Activated CD4-positive, alpha-beta T cell treated with anti-CD3 and anti-CD28 coated beads for 24 hours (primary cell): ENCODE measurements at regions not wholly inside any gene's neighbourhood (a gene's known extent, or its start where the extent isn't known, plus 50 kb on each side); places are given as distances from the start of the nearest gene placed in this dataset.

ENCODE experiments used
- DNase-seq, 2 donors: peaks; one replicate each; pipeline ENCODE4 v3.0.0-alpha.2; 2020; ENCODE audit warnings: low read depth in 2 of 2

- DNase-seq: no peak
Measured at GRCh38 chr20:21967481-21967880, 262.0 kb downstream of the PAX1 start.

GRCh38 chr20:21956591-21956990 is 251.1 kb downstream of the PAX1 start:
- DNase-seq: no peak

GRCh38 chr20:21947406-21947805 is 241.9 kb downstream of the PAX1 start:
- no peak for DNase-seq

- DNase-seq: no peak
Measured at GRCh38 chr20:21944227-21944626, 238.8 kb downstream of the PAX1 start.

- no peak for DNase-seq
Measured at GRCh38 chr20:21941941-21942805, 236.7 kb downstream of the PAX1 start.

- no peak for DNase-seq
Measured at GRCh38 chr20:21936720-21937380, 231.4 kb downstream of the PAX1 start.

DNA sequence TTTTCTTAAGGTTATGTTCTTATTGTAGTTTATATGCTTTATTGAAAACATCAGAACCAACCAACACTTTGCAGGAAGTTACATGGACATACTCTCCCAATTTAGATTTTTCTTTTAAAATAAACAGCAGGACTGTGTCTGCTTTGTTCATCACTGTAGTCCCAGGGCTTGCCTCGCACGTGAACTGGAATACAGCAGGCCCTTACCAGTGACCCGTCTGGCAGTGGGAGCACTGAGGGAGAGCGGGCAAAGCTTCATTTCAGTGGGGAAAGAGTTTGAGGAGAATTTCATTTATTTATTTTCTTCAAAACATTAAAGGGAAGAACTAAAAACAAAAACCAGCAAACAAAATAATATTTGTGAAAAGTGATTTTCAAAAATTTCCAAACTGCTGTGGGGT is 230.8 kb downstream of the PAX1 start:
- DNase-seq: no peak

DNA sequence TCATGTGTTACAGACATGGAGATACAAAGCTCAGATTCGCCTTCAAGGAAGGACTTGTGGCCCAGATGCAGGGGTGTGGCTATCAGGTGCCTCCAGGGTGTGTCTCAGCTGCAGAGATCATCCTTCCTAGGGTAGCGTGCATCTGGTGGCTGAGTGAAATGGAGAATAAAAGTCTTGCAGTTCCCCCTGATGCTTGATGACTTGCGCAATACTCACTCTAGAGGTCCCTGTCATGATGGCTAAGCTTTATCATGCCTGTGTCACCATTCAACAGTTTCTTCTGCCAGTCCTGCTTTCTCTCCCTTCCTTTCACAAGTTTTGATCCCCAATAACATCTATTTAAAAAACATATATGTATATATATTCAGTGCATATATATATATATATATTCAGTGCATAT is 228.1 kb downstream of the PAX1 start:
- no peak for DNase-seq

- no peak for DNase-seq
Measured at GRCh38 chr20:21921251-21921650, 215.8 kb downstream of the PAX1 start.

DNA sequence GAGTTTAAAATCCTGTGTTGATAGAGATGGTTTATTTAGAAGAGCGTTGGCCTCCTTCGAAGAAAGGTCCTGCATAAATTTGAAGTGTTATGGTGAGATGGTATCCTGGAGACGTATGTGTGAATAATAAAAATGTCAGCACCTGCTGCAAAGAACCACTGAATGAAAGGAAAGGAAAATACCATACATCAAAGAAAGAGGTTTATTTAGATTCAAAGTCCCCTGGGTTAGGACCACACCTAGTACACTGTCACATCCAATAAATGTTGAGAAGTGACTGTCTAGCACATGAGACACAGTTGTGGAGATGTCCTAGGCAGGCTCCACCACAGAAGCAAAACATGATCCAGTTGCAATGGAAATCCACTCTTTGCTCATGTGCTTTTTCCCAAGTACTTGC is 214.7 kb downstream of the PAX1 start:
- no peak for DNase-seq

DNA sequence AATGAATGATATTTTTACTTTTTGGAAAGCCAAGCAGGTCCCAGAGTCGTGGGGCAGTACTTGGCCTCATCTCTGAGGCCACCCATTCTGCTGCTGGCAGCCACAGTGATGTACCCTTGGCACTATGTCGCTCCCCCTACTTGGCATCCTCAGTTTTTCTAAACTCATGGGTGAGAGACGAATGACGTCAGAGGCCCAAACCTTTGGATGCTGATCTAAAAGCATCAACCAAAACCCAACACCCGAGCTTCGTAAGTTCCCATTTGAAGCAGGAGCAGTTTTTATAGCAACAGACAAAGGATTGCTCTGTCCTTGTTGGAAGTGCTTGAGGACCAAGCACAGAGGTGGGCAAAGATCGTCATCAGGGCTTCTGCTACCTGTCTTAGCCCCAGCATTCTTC is 212.9 kb downstream of the PAX1 start:
- DNase-seq: no peak

DNA sequence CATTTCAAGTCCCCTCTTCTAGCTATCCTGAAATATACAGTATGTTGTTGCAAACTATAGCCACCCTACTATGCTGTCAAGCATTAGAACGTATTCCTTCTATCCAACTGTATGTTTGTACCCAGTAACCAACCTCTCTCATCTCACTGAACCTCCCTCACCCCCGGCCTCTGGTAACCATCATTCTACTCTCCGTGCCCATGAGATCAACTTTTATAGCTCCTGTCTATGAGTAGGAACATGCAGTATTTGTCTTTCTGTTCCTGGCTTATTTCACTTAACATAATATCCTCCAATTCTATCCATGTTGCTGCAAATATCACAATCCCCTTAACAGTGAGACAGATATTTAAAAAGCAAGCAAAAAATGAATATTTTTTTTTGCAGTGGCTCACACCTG is 196.9 kb downstream of the PAX1 start:
- no peak for DNase-seq

DNA sequence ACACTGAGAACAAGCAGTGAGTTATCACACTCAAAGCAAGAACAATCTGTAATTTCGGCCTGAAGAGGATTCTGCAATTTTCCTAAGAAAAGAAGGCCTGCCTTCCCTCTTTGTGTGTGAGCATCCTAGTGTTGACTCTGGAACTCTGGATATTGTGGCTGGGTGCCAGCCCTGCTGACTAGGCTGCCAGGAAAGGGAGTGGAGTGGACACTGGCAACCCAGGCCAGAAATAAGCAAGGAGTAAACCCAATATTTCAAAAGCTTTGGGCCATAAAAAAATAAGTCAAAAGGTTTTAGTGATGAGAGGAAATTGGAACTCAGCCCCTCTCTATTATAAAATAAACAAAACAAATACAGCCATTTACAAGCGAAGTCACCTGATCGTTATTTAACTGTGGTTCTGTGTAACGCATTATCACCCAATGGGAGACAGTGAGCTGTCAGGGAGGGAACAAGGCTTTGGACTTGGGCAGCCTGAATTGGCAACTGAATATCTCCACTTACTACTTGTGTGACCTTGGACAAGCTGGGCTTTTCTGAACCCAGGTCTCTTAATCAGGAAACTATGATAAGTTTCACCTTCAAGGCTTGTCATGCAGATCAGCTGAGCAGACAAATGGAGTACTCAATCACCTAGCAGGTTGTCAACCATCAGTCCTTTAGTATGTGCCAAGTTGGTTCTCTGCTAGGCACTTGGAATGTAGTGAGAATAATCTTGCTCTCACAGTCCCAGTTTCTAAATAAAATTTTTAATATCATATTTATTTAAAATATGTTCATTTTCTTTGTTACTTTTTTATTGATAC is 196.2 kb downstream of the PAX1 start:
- DNase-seq: no peak

DNA sequence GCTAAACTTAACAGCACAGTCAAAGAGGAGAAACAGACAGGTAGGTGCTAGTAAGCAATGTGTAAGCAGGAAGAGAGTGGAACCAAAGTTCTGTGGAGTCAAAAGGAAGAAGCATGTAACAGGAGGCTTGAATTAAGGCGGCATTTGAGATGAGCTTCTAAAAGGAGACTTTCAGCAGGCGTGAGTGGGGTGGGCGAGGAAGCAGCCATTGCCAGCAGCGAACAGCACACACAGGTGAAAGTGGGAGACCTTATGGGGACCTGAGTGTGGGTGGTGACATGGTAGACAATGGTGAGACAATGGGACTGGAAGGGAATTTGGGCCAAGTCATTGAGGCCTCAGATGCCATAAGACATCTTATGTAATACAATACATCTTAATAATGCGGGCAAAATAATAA is 195.0 kb downstream of the PAX1 start:
- DNase-seq: no peak

DNA sequence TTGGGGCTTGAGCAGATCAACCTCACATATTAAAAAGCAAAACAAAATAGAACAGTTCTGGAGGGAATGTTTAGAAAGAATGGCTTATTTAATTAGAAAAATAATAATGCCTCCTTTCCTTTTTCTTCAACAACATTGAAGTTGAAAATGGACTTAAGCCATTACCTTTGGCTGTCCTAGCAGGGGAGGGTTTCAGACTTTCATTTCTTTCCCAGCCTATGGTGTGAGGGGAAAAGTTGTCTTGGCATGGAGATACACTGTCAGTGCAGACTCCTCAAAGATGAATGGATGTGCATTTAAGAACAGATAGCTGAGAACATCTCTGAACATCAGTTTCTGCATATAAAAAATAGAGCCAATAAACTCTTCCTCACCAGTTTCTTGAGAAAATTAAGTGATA is 169.5 kb downstream of the PAX1 start:
- no peak for DNase-seq

DNA sequence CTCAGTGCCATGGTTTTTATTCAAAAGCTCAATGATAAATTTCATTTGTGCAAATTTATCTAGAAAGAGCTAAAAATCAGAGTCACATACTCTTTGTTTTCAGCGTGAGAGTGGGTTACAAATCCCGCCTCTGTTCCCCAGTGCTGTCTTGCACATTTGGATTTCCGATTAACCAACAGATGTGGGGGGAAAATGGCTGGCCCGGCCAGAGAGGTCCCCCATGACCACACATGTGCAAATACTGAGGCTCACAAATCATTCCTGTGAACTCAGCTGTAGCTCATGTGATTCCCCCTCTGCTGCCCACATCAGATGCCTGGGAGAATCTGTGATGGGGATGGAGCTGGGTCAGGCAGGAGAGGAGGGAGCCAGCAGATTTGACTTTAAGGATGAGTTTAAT is 168.7 kb downstream of the PAX1 start:
- DNase-seq: no peak

- DNase-seq: no peak
Measured at GRCh38 chr20:21873291-21873690, 167.8 kb downstream of the PAX1 start.

DNA sequence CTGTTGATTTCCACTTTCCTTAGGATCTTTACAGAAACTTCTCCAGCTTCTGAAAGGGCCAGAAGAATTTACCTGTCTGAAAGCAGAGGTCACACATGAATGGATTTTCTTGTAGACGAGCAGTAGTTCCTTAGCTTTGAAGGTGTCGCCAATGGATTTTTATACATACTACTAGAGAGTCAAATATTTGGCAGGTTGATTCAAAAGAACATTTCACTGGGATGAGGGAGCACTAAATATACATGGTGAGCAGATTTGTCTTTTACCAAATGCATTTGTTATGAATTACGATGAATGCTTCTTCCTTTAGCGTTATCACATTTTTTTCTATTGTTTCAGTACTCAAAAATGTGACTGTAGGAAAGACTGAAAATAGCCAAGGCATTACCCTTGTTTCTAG is 162.3 kb downstream of the PAX1 start:
- DNase-seq: no peak

DNA sequence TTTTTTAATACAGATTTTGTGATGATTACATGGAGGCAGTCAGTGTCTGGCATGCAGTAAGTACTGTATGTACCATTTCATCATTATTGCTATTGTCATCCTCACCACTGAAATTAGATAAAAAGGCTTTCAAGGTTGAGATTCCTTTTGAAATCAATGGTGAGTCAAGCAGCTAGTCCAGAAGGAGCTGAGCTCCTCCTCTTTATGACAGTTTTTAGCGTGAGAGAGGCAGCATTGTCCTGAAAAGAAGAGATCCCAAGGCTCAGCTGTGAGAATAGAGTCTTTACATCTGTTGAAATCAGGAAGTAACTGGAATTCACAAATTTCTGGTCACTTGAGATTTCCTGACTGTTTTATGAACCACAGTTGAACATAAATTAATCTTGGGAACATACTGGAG is 161.9 kb downstream of the PAX1 start:
- DNase-seq: no peak

DNA sequence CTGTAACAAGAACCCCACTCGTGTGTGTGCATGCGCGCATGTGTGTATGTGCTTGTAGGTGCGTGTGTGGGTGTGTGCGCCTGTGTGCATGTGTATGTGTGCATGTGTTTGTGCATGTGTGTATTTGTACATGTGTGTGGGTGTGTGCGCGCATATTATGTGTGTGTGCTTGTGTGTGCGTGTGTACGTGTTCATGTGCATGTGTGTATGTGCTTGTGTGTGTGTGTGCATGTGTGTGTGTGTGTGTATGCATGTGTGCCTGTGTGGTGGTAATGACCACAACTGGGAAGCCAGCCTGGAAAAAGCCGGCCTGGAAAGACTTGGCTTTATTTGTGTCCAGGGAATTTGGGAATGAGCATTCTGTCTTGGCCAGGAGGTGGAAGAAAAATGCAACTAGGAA is 157.5 kb downstream of the PAX1 start:
- DNase-seq: no peak

- no peak for DNase-seq
Measured at GRCh38 chr20:21862259-21862946, 156.9 kb downstream of the PAX1 start.

DNA sequence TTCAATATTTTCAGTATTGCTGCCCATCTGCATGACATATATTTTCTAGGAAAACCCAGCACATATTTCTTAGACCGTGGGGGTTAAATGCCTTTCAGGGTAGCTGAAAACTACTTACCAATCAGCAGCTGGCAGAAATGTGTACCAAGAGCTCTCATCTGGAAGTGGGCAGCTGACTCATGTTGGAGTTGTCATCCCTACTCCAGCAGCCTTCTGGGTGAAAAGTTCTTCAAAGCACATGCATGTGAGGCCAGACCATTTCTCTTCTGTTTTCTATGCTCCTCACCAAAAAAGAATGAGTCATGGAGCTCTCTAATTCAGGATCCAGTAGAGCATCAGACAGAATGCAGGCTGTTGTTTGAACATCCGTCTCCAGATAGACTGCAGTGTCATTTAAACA is 135.5 kb downstream of the PAX1 start:
- DNase-seq: no peak
